B cell (primary cell): ENCODE measurements at regions not wholly inside any gene's neighbourhood (a gene's known extent, or its start where the extent isn't known, plus 50 kb on each side); places are given as distances from the start of the nearest gene placed in this dataset.
A peak's percentile ranks its signal among the peaks of the same experiment; 100 is the strongest.

Experiments
- ATAC-seq: fragments of 200-7000 bp; cut with Tn5 transposase; one replicate; pipeline ENCODE4 v1.10.0; 2021; ENCODE audit warnings: low read depth, mild to moderate bottlenecking, moderate number of reproducible peaks, moderate library complexity
- CTCF ChIA-PET: fragments of 350-600 bp; sonication (Branson Sonifier 250); formaldehyde crosslinking; loops from one replicate; lab custom pipeline; 2021; ENCODE audit warnings: antibody characterized with exemption, inconsistent platforms; lab: Charles Lee
- POLR2A ChIA-PET: fragments of 350-600 bp; sonication (Branson Sonifier 250); formaldehyde crosslinking; loops from one replicate; lab custom pipeline; 2021; ENCODE audit warnings: antibody characterized with exemption; lab: Charles Lee
- DNase-seq: peaks from one replicate; pipeline ENCODE4 v3.0.0; 2013
- H2AFZ ChIP-seq: 2 replicates; pipeline ENCODE4 v1.6.1; 2012; ENCODE audit warnings: mild to moderate bottlenecking, low read depth, low read length; ENCODE audit not compliant: insufficient read depth, poor library complexity, severe bottlenecking
- H3K27ac ChIP-seq, 2 donors: 1 replicate in 1 of 2; 2 replicates in 1 of 2; pipeline ENCODE4 v1.5.1; 2012 to 2013; ENCODE audit warnings: low read length in 2 of 2, mild to moderate bottlenecking in 2 of 2, moderate library complexity in 1 of 2
- H3K27me3 ChIP-seq, 4 experiments: fragments of 200-600 bp in 1 of 4; sonication (generic) in 1 of 4; replicated peaks in 1 of 4; 1 replicate in 2 of 4; 2 replicates in 2 of 4; pipeline versions ENCODE4 v1.6.1 to v1.7.0; 2013 to 2016; ENCODE audit warnings: low read length in 3 of 4, mild to moderate bottlenecking in 2 of 4, mixed read lengths in 1 of 4, moderate library complexity in 1 of 4; ENCODE audit not compliant: insufficient read depth in 4 of 4, control insufficient read depth in 3 of 4; ENCODE audit errors: control extremely low read depth in 1 of 4
- H3K36me3 ChIP-seq, 2 experiments: replicated peaks in 1 of 2; 1 replicate in 1 of 2; 2 replicates in 1 of 2; pipeline versions ENCODE4 v1.6.1 to v1.7.1; 2013; ENCODE audit warnings: low read length in 1 of 2; ENCODE audit not compliant: insufficient read depth in 2 of 2, control insufficient read depth in 1 of 2; ENCODE audit errors: control extremely low read depth in 1 of 2, extremely low read depth in 1 of 2
- H3K4me1 ChIP-seq, 2 donors: fragments of 200-600 bp in 1 of 2; sonication (generic) in 1 of 2; 1 replicate in 1 of 2; 2 replicates in 1 of 2; pipeline versions ENCODE4 v1.5.1 to v1.6.1; 2013 to 2017; ENCODE audit warnings: low read length in 2 of 2; ENCODE audit not compliant: control insufficient read depth in 2 of 2, insufficient read depth in 2 of 2
- H3K4me2 ChIP-seq: replicated peaks from 2 replicates; pipeline ENCODE3; 2012; ENCODE audit warnings: mild to moderate bottlenecking, low read depth, low read length; ENCODE audit not compliant: poor library complexity, severe bottlenecking
- H3K4me3 ChIP-seq, 5 experiments: fragments of 200-600 bp in 1 of 5; sonication (generic) in 1 of 5; 1 replicate in 3 of 5; 2 replicates in 2 of 5; pipeline versions ENCODE4 v1.5.1 to v1.7.0; 2011 to 2016; ENCODE audit warnings: low read length in 4 of 5, mild to moderate bottlenecking in 4 of 5, low read depth in 2 of 5, control low read depth in 1 of 5, moderate library complexity in 1 of 5; ENCODE audit not compliant: insufficient read depth in 1 of 5; ENCODE audit errors: control extremely low read depth in 1 of 5, extremely low read depth in 1 of 5
- H3K79me2 ChIP-seq: fragments of 200-600 bp; sonication (generic); one replicate; pipeline ENCODE4 v1.6.0; 2016; ENCODE audit warnings: low read length; ENCODE audit not compliant: control insufficient read depth, insufficient read depth
- H3K9ac ChIP-seq: fragments of 200-600 bp; sonication (generic); 2 replicates; pipeline ENCODE4 v1.6.1; 2017; ENCODE audit warnings: mild to moderate bottlenecking, low read length, moderate library complexity
- H3K9me3 ChIP-seq, 3 donors: one replicate each; pipeline versions ENCODE4 v1.6.1 to v1.7.1; 2013; ENCODE audit warnings: low read length in 2 of 3; ENCODE audit not compliant: control insufficient read depth in 2 of 3, insufficient read depth in 1 of 3; ENCODE audit errors: control extremely low read depth in 1 of 3
- H4K20me1 ChIP-seq: 2 replicates; pipeline ENCODE4 v1.6.0; 2012; ENCODE audit warnings: mild to moderate bottlenecking, low read length; ENCODE audit not compliant: insufficient read depth, control insufficient read depth, poor library complexity, severe bottlenecking
- H3K27ac Mint-ChIP-seq: one replicate; pipeline ENCODE4 v1.8.0; 2021; ENCODE audit warnings: mixed read lengths
- H3K27me3 Mint-ChIP-seq: one replicate; pipeline ENCODE4 v1.8.0; 2021; ENCODE audit warnings: mixed read lengths
- H3K4me1 Mint-ChIP-seq: one replicate; pipeline ENCODE4 v1.8.0; 2021; ENCODE audit warnings: mixed read lengths
- H3K4me3 Mint-ChIP-seq: one replicate; pipeline ENCODE4 v1.8.0; 2021; ENCODE audit warnings: mixed read lengths
- H3K9me3 Mint-ChIP-seq: one replicate; pipeline ENCODE4 v1.8.0; 2022; ENCODE audit warnings: mixed read lengths; ENCODE audit not compliant: insufficient read depth
- EZH2 ChIP-seq: IDR thresholded peaks from 2 replicates; pipeline ENCODE4 v1.6.1; 2012; ENCODE audit warnings: borderline replicate concordance, low read depth, mild to moderate bottlenecking, moderate library complexity, low read length; ENCODE audit not compliant: insufficient read depth, poor library complexity, severe bottlenecking
- WGBS: methylation state at CpG from one replicate; pipeline ENCODE4 v1.1.5; 2013; ENCODE audit warnings: missing lambda C conversion rate; ENCODE audit not compliant: insufficient coverage; 5-methylcytosine and 5-hydroxymethylcytosine counted together
- intact Hi-C: fragments of 100-400 bp; cut with micrococcal nuclease; formaldehyde crosslinking; loops from one replicate; pipeline ENCODE4 v1.10.0; 2022
- TF ChIP-seq, protein P1 (sequence below): fragments of 200-600 bp; IDR thresholded peaks from one replicate; pipeline ENCODE4 v1.8.0; 2022; ENCODE audit warnings: antibody characterized with exemption, mild to moderate bottlenecking

GRCh38 chr6:150738092-150738629, 127.3 kb upstream of the MTHFD1L start:
- peak overlapping the region in 1 of 2 donors; percentile 18 for H3K27ac ChIP-seq
- intact Hi-C loops: no loop called here
- H3K27ac Mint-ChIP-seq: no peak overlapping the region
- ChIA-PET POLR2A (no interaction called here), CTCF (interaction anchor here (0.8 to 3.0 kb wide), 3 partner anchors 11 to 320 kb away, joined by 3 to 19 read pairs (median 10); no protein-coding TSS in a partner anchor)
- TF ChIP-seq EZH2: no peak
- TF ChIP-seq, protein P1, sequence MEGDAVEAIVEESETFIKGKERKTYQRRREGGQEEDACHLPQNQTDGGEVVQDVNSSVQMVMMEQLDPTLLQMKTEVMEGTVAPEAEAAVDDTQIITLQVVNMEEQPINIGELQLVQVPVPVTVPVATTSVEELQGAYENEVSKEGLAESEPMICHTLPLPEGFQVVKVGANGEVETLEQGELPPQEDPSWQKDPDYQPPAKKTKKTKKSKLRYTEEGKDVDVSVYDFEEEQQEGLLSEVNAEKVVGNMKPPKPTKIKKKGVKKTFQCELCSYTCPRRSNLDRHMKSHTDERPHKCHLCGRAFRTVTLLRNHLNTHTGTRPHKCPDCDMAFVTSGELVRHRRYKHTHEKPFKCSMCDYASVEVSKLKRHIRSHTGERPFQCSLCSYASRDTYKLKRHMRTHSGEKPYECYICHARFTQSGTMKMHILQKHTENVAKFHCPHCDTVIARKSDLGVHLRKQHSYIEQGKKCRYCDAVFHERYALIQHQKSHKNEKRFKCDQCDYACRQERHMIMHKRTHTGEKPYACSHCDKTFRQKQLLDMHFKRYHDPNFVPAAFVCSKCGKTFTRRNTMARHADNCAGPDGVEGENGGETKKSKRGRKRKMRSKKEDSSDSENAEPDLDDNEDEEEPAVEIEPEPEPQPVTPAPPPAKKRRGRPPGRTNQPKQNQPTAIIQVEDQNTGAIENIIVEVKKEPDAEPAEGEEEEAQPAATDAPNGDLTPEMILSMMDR: no peak
- WGBS: 100% methylated on average over 3 of the region's 6 CpGs
- peaks cover 64% of the 10 kb centered on the region for H3K4me1 Mint-ChIP-seq
- H3K4me3 ChIP-seq: no peak overlapping the region
- H3K36me3 ChIP-seq: peaks cover 8 to 31% of the 10 kb centered on the region in 2 experiments
- no peaks in the 10 kb centered on the region for H3K27me3 ChIP-seq
- DNase-seq (no peak), ATAC-seq (no peak)
- H2AFZ ChIP-seq: no peak overlapping the region
- peaks cover 14 to 18% of the 10 kb centered on the region in 2 donors for H3K4me1 ChIP-seq
- H3K9me3 Mint-ChIP-seq: no peaks in the 10 kb centered on the region
- H4K20me1 ChIP-seq: peaks cover 58% of the 10 kb centered on the region
- H3K4me2 ChIP-seq: no peak overlapping the region
- no peak overlapping the region for H3K4me3 Mint-ChIP-seq
- H3K27me3 Mint-ChIP-seq: no peaks in the 10 kb centered on the region
- peaks cover 99% of the 10 kb centered on the region for H3K79me2 ChIP-seq
- H3K9ac ChIP-seq: no peak overlapping the region
- no peaks in the 10 kb centered on the region for H3K9me3 ChIP-seq

GRCh38 chr6:150739711-150740349, 125.7 kb upstream of the MTHFD1L start:
- POLR2A ChIA-PET: no interaction called here
- Histone ChIP-seq H3K79me2 (peaks cover 100% of the 10 kb centered on the region), H3K4me1 (peaks cover 13 to 17% of the 10 kb centered on the region in 2 donors), H2AFZ (no peak overlapping the region), H3K4me2 (no peak overlapping the region), H3K36me3 (peaks cover 8 to 16% of the 10 kb centered on the region in 2 experiments), H3K27me3 (no peaks in the 10 kb centered on the region), H3K4me3 (no peak overlapping the region), H3K9ac (no peak overlapping the region), H3K9me3 (no peaks in the 10 kb centered on the region), H4K20me1 (peaks cover 62% of the 10 kb centered on the region), H3K27ac (peak overlapping the region in 1 of 2 donors; percentile 31)
- Mint-ChIP-seq H3K4me1 (peaks cover 61% of the 10 kb centered on the region), H3K9me3 (no peaks in the 10 kb centered on the region), H3K4me3 (no peak overlapping the region), H3K27ac (peak overlapping the region; percentile 51), H3K27me3 (no peaks in the 10 kb centered on the region)
- TF ChIP-seq, protein P1: no peak
- no peak for TF ChIP-seq EZH2
- ATAC-seq (no peak), DNase-seq (no peak)
- no CpG with 5 or more reads among the region's 2 CpGs for WGBS
- CTCF ChIA-PET: interaction anchor here (1.0 to 3.0 kb wide), 8 partner anchors 14 to 344 kb away, joined by 3 to 19 read pairs (median 4); no protein-coding TSS in a partner anchor
- intact Hi-C loops: loop anchor here (2.0 to 5.0 kb wide), 6 partner anchors 19 to 141 kb away; partner anchors contain the start of gene PLEKHG1
